ENCODE measurements at regions not wholly inside any gene's neighbourhood (a gene's known extent, or its start where the extent isn't known, plus 50 kb on each side); places are given as distances from the start of the nearest gene placed in this dataset.

- no peak for TF ChIP-seq ZNF704 (tag by site-specific recombination; IDR thresholded peaks at IDR 0.05)
- TF ChIP-seq ZNF24 (tag by site-specific recombination; IDR thresholded peaks at IDR 0.05) = no peak
- no peak for TF ChIP-seq ZSCAN5A (tag by site-specific recombination; IDR thresholded peaks at IDR 0.05)
- TF ChIP-seq KLF17 (tag by site-specific recombination; IDR thresholded peaks at IDR 0.05) = no peak
- TF ChIP-seq ZNF580 (tag by site-specific recombination; IDR thresholded peaks at IDR 0.05) = no peak
- TF ChIP-seq ZNF266 (tag by site-specific recombination; IDR thresholded peaks at IDR 0.05; ENCODE audit: low read depth) = no peak
- no peak for TF ChIP-seq ATF2 (tag by site-specific recombination; IDR thresholded peaks at IDR 0.05; ENCODE audit: low read depth)
These were observed 2185.8 kb upstream of the ACO1 start (continued) for GRCh38 chr9:30198463-30199309.

GRCh38 chr9:30201024-30201423, 2183.4 kb upstream of the ACO1 start:
- Histone ChIP-seq H3K9me3 (ENCODE audit: control insufficient read depth, insufficient read depth, low read depth, low read length) (no peaks in the 10 kb centered on the region), H3K27ac (ENCODE audit: extremely low read depth, low read depth, low read length) (no peak overlapping the region), H3K36me3 (ENCODE audit: control insufficient read depth in 2 of 2, insufficient read depth in 1 of 2, low read length in 2 of 2) (no peaks in the 10 kb centered on the region), H3K4me1 (ENCODE audit: control insufficient read depth, insufficient read depth, low read length) (no peaks in the 10 kb centered on the region), H3K4me3 (ENCODE audit: low read depth, low read length) (no peak overlapping the region)
- ChIA-PET CTCF (no interaction called here), POLR2A (no interaction called here)
- TF ChIP-seq KLF1 (tag by site-specific recombination; IDR thresholded peaks at IDR 0.05) (no peak), ZNF76 (tag by site-specific recombination; IDR thresholded peaks at IDR 0.05; ENCODE audit: borderline replicate concordance, low read depth) (no peak), ZNF580 (tag by site-specific recombination; IDR thresholded peaks at IDR 0.05) (no peak), ZNF174 (tag by site-specific recombination; IDR thresholded peaks at IDR 0.05) (no peak), ZNF398 (tag by site-specific recombination; IDR thresholded peaks at IDR 0.05) (no peak), PRDM10 (tag by site-specific recombination; IDR thresholded peaks at IDR 0.05) (no peak), ZNF138 (tag by site-specific recombination; IDR thresholded peaks at IDR 0.05; ENCODE audit: borderline replicate concordance) (no peak), GLI4 (tag by site-specific recombination; IDR thresholded peaks at IDR 0.05) (no peak), REST (tag by site-specific recombination; IDR thresholded peaks at IDR 0.05) (no peak), ZNF555 (tag by site-specific recombination; conservative IDR thresholded peaks at IDR 0.05) (no peak), ZNF530 (tag by site-specific recombination; IDR thresholded peaks at IDR 0.05; ENCODE audit: low read depth) (no peak)

All from HEK293 (cell line).